SK-N-SH treated with all-trans-retinoic acid at 6 μM for 48 hours (cell line): ENCODE measurements at regions not wholly inside any gene's neighbourhood (a gene's known extent, or its start where the extent isn't known, plus 50 kb on each side); places are given as distances from the start of the nearest gene placed in this dataset.

Experiments used
- CSDC2 ChIP-seq: fragments of 250-450 bp; sonication (Bioruptor Pico); IDR thresholded peaks from 2 replicates; pipeline ENCODE4 v1.5.0; 2020; ENCODE audit warnings: mild to moderate bottlenecking, moderate library complexity
- ESRRG ChIP-seq: fragments of 250-450 bp; sonication (Bioruptor Pico); IDR thresholded peaks from 2 replicates; pipeline ENCODE4 v1.6.1; 2021; ENCODE audit warnings: mild to moderate bottlenecking
- GLIS3 ChIP-seq: fragments of 250-450 bp; sonication (Bioruptor Pico); IDR thresholded peaks from 2 replicates; pipeline ENCODE4 v1.5.0; 2020; ENCODE audit warnings: mild to moderate bottlenecking, moderate library complexity
- PPARA ChIP-seq: fragments of 250-450 bp; sonication (Bioruptor Pico); IDR thresholded peaks from 2 replicates; pipeline ENCODE4 v1.5.0; 2020; ENCODE audit warnings: mild to moderate bottlenecking, borderline replicate concordance
- SNAI2 ChIP-seq: fragments of 250-450 bp; sonication (Bioruptor Pico); IDR thresholded peaks from 2 replicates; pipeline ENCODE4 v1.5.0; 2020; ENCODE audit warnings: mild to moderate bottlenecking, moderate library complexity
- TCF4 ChIP-seq: fragments of 250-450 bp; sonication (Bioruptor Pico); IDR thresholded peaks from 2 replicates; pipeline ENCODE4 v1.8.0; 2021; ENCODE audit warnings: mild to moderate bottlenecking, moderate library complexity, borderline replicate concordance
- ZFP3 ChIP-seq: fragments of 250-450 bp; sonication (Bioruptor Pico); IDR thresholded peaks from 2 replicates; pipeline ENCODE4 v1.5.0; 2020; ENCODE audit warnings: mild to moderate bottlenecking, moderate library complexity
- ZNF565 ChIP-seq: fragments of 450-650 bp; formaldehyde crosslinking; conservative IDR thresholded peaks from 2 replicates; pipeline ENCODE4 v1.5.0; 2020; ENCODE audit warnings: low read depth, mild to moderate bottlenecking, moderate library complexity
- TF ChIP-seq, protein P1 (sequence below): fragments of 250-450 bp; sonication (Bioruptor Pico); IDR thresholded peaks from 2 replicates; pipeline ENCODE4 v1.5.1; 2020; ENCODE audit warnings: low read depth, mild to moderate bottlenecking, moderate library complexity
- TF ChIP-seq, protein P2 (sequence below): fragments of 250-450 bp; sonication (Bioruptor Pico); IDR thresholded peaks from 2 replicates; pipeline ENCODE4 v1.8.0; 2020; ENCODE audit warnings: mild to moderate bottlenecking, moderate library complexity, borderline replicate concordance
- TF ChIP-seq, protein P3 (sequence below): fragments of 250-450 bp; sonication (Bioruptor Pico); IDR thresholded peaks from 2 replicates; pipeline ENCODE4 v1.5.0; 2020; ENCODE audit warnings: mild to moderate bottlenecking, moderate library complexity

DNA sequence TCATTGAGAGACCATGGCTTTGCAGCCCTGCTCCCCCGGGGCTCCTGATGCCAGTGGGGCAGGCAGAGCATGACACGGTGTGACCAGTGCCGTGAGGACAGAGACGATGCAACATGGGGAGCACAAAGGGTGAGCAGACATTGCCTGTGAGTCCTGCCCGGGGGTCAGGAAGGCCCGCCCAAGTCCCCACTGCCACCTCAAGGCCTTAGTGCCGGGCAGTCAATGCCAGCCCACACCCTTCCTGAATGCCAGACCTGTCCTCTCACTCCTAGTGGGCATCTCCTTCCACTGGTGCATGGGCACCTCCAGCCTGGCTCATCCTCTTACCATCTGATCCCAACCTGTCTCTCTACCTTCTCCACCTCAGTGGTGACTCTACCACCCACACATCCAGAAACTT is 157.9 kb upstream of the ZMIZ1 start:
- TF ChIP-seq SNAI2 = no peak
- TF ChIP-seq, protein P1, sequence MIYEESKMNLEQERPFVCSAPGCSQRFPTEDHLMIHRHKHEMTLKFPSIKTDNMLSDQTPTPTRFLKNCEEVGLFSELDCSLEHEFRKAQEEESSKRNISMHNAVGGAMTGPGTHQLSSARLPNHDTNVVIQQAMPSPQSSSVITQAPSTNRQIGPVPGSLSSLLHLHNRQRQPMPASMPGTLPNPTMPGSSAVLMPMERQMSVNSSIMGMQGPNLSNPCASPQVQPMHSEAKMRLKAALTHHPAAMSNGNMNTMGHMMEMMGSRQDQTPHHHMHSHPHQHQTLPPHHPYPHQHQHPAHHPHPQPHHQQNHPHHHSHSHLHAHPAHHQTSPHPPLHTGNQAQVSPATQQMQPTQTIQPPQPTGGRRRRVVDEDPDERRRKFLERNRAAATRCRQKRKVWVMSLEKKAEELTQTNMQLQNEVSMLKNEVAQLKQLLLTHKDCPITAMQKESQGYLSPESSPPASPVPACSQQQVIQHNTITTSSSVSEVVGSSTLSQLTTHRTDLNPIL (CRISPR knock-in tag) = no peak
- TF ChIP-seq, protein P2, sequence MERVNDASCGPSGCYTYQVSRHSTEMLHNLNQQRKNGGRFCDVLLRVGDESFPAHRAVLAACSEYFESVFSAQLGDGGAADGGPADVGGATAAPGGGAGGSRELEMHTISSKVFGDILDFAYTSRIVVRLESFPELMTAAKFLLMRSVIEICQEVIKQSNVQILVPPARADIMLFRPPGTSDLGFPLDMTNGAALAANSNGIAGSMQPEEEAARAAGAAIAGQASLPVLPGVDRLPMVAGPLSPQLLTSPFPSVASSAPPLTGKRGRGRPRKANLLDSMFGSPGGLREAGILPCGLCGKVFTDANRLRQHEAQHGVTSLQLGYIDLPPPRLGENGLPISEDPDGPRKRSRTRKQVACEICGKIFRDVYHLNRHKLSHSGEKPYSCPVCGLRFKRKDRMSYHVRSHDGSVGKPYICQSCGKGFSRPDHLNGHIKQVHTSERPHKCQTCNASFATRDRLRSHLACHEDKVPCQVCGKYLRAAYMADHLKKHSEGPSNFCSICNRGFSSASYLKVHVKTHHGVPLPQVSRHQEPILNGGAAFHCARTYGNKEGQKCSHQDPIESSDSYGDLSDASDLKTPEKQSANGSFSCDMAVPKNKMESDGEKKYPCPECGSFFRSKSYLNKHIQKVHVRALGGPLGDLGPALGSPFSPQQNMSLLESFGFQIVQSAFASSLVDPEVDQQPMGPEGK (CRISPR knock-in tag) = no peak
- no peak for TF ChIP-seq PPARA (CRISPR knock-in tag)
- TF ChIP-seq ZNF565 = no peak
- no peak for TF ChIP-seq CSDC2 (CRISPR knock-in tag)
- TF ChIP-seq, protein P3, sequence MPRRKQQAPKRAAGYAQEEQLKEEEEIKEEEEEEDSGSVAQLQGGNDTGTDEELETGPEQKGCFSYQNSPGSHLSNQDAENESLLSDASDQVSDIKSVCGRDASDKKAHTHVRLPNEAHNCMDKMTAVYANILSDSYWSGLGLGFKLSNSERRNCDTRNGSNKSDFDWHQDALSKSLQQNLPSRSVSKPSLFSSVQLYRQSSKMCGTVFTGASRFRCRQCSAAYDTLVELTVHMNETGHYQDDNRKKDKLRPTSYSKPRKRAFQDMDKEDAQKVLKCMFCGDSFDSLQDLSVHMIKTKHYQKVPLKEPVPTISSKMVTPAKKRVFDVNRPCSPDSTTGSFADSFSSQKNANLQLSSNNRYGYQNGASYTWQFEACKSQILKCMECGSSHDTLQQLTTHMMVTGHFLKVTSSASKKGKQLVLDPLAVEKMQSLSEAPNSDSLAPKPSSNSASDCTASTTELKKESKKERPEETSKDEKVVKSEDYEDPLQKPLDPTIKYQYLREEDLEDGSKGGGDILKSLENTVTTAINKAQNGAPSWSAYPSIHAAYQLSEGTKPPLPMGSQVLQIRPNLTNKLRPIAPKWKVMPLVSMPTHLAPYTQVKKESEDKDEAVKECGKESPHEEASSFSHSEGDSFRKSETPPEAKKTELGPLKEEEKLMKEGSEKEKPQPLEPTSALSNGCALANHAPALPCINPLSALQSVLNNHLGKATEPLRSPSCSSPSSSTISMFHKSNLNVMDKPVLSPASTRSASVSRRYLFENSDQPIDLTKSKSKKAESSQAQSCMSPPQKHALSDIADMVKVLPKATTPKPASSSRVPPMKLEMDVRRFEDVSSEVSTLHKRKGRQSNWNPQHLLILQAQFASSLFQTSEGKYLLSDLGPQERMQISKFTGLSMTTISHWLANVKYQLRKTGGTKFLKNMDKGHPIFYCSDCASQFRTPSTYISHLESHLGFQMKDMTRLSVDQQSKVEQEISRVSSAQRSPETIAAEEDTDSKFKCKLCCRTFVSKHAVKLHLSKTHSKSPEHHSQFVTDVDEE (CRISPR knock-in tag) = no peak
- no peak for TF ChIP-seq TCF4
- no peak for TF ChIP-seq ESRRG (CRISPR knock-in tag)
- TF ChIP-seq ZFP3 = no peak
- TF ChIP-seq GLIS3 (CRISPR knock-in tag) = no peak
